22Rv1 (cell line): ENCODE measurements at regions not wholly inside any gene's neighbourhood (a gene's known extent, or its start where the extent isn't known, plus 50 kb on each side); places are given as distances from the start of the nearest gene placed in this dataset.
"Not testable (repeated sequence)": the region's sequence is repeated elsewhere in the genome, so short reads cannot be mapped to it uniquely, and the experiment has no call there.

ENCODE experiments used
- H3K27ac ChIP-seq: fragments of 450-650 bp; 2 replicates; pipeline ENCODE4 v1.5.1; 2017
- CTCF ChIP-seq: fragments of 450-650 bp; IDR thresholded peaks from 2 replicates; pipeline ENCODE4 v1.5.1; 2017; ENCODE audit warnings: mild to moderate bottlenecking
- ZFX ChIP-seq: fragments of 450-650 bp; IDR thresholded peaks from 2 replicates; pipeline ENCODE4 v1.6.1; 2017; ENCODE audit warnings: antibody characterized with exemption, borderline replicate concordance

- TF ChIP-seq CTCF = no peak
- no peak for TF ChIP-seq ZFX
- no peak overlapping the region for H3K27ac ChIP-seq
Observed at GRCh38 chr3:17828388-17828787, 86.0 kb upstream of the TBC1D5 start.

- no peak overlapping the region for H3K27ac ChIP-seq
- TF ChIP-seq CTCF (no peak), ZFX (no peak)
Observed at GRCh38 chr3:17825298-17825697, 82.9 kb upstream of the TBC1D5 start.

DNA sequence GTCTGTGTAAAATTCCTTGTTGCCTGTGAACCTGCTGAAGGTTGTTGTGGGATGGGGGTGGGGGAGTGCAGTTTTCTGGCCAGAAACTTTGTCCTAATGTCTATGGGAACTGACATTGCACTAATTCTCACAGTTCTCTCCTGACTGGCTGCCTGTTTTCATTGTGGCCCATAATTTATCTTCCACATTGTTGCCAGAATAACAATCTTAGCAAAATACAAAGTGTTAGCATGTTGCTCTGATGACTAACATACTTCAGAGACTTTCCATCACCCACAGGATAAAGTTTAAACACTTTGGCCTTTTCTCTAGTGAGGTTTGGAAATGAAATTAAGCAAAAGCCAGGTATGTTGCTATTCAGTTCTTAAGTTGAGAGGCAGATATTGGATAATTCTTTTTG is 81.4 kb upstream of the TBC1D5 start:
- H3K27ac ChIP-seq = no peak overlapping the region
- TF ChIP-seq ZFX (no peak), CTCF (no peak)

- TF ChIP-seq CTCF (no peak), ZFX (no peak)
Observed at GRCh38 chr3:17823036-17823435, 80.6 kb upstream of the TBC1D5 start.

DNA sequence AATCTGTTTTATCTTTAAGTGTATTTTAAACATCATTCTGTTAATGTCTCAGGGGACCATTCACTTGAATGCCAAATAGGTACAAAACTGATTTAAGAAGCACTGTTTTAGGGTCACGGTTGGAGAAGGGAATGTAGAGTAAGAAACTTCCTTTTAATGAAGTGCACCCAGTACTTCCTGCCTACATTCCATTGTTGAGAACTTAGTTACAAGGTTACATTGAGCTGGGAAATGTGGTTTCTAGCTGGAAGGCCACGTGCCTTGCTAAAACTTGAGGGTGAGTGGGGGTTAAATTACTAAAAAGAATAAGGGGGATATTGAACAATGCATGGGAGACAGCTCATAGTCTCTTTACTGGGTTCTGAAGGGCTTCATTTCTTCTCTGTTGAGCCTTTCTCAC is 78.3 kb upstream of the TBC1D5 start:
- no peak overlapping the region for H3K27ac ChIP-seq
- TF ChIP-seq ZFX = no peak
- TF ChIP-seq CTCF = no peak

More at GRCh38 chr3:17823036-17823435, 80.6 kb upstream of the TBC1D5 start:
- H3K27ac ChIP-seq = no peak overlapping the region

DNA sequence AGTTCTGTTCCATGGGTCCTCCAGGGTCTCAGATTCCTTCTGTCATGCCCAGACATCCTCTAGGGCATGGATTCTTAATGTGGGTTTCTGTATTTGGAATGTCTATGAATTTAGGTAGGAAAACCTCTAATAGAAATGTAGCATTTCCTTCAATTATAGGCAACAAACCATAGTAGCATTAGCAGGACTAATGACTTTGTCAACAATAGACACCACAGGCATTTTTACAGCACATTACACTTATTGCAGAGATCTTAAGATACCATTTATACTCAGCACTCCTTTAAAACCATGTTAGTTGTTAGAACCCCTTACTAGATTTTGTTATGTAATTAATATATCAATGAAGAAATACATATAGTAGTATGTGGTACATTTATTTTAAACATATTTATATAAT is 77.8 kb upstream of the TBC1D5 start:
- H3K27ac ChIP-seq = no peak overlapping the region
- TF ChIP-seq CTCF (no peak), ZFX (no peak)

DNA sequence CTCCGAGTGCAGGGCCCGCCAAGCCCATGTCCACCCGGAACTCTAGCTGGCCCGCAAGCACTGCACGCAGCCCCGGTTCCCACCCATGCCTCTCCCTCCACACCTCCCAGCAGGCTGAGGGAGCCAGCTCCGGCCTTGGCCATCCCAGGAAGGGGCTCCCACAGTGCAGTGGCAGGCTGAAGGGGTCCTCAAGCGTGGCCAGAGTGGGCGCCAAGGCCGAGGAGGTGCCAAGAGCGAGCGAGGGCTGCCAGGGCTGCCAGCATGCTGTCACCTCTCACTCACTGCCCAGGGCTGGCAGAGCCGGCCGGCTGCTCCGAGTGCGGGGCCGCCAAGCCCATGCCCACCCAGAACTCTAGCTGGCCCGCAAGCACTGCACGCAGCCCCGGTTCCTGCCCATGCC is 75.5 kb upstream of the TBC1D5 start:
- not testable (repeated sequence) for H3K27ac ChIP-seq

DNA sequence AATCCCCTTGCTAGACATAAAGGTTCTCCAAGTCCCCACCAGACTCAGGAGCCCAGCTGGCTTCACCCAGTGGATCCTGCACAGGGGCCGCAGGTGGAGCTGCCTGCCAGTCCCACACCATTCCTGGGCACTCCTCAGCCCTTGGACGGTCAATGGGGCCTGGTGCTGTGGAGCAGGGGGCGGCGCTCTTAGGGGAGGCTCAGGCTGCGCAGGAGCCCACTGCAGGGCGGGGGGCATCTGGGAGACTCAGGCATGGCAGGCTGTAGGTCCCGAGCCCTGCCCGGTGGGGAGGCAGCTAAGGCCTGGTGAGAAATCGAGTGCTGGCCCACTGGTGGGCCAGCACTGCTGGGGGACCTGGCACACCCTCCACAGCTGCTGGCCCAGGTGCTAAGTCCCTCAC is 75.1 kb upstream of the TBC1D5 start:
- H3K27ac ChIP-seq = no peak overlapping the region
- no peak for TF ChIP-seq ZFX
- TF ChIP-seq CTCF = no peak

DNA sequence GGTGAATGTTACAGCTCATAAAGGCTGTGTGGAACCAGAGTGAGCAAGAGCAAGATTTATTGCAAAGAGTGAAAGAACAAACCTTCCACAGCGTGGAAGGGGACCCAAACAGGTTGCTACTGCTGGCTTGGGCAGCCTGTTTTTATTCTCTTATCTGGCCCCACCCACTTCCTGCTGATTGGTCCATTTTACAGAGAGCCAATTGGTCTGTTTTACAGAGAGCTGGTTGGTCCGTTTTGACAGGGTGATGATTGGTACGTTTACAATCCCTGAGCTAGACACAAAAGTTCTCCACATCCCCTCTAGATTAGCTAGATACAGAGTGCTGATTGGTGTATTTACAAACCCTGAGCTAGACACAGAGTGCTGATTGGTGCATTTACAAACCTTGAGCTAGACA is 74.4 kb upstream of the TBC1D5 start:
- H3K27ac ChIP-seq = not testable (repeated sequence)

- not testable (repeated sequence) for H3K27ac ChIP-seq
Observed at GRCh38 chr3:17812328-17812727, 69.9 kb upstream of the TBC1D5 start.
